DND-41 (cell line): ENCODE measurements at regions not wholly inside any gene's neighbourhood (a gene's known extent, or its start where the extent isn't known, plus 50 kb on each side); places are given as distances from the start of the nearest gene placed in this dataset.

Experiments used
- EZH2 ChIP-seq: IDR thresholded peaks from 3 replicates; pipeline ENCODE4 v1.6.1; 2012; ENCODE audit warnings: borderline replicate concordance, low read depth, mild to moderate bottlenecking, moderate library complexity, low read length, inconsistent platforms; ENCODE audit not compliant: severe bottlenecking
- TF ChIP-seq, protein P1 (sequence below): IDR thresholded peaks from 2 replicates; pipeline ENCODE4 v1.5.1; 2012; ENCODE audit warnings: borderline replicate concordance, low read length, moderate library complexity, mild to moderate bottlenecking; ENCODE audit not compliant: poor library complexity, severe bottlenecking; ENCODE audit errors: extremely low read depth

DNA sequence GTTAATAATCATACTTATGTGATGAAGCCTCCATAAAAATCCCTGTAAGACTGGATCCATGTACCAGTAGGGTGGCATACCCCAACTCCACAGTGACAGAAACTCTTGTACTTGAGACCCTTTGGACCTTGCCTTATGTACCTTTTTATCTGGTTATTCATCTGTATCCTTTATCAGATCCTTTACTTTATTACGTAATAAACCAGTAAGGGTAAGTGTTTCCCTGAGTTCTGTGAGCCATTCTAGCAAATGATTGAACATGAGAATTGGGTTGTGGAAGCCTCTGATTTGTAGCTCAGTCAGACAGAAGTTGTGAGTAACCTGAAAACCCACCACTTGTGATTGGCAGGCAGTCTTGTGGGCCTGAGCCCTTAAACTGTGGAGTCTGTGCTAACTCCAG lies 229.7 kb downstream of the FOXA2 start:
- TF ChIP-seq, protein P1, sequence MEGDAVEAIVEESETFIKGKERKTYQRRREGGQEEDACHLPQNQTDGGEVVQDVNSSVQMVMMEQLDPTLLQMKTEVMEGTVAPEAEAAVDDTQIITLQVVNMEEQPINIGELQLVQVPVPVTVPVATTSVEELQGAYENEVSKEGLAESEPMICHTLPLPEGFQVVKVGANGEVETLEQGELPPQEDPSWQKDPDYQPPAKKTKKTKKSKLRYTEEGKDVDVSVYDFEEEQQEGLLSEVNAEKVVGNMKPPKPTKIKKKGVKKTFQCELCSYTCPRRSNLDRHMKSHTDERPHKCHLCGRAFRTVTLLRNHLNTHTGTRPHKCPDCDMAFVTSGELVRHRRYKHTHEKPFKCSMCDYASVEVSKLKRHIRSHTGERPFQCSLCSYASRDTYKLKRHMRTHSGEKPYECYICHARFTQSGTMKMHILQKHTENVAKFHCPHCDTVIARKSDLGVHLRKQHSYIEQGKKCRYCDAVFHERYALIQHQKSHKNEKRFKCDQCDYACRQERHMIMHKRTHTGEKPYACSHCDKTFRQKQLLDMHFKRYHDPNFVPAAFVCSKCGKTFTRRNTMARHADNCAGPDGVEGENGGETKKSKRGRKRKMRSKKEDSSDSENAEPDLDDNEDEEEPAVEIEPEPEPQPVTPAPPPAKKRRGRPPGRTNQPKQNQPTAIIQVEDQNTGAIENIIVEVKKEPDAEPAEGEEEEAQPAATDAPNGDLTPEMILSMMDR = no peak
- TF ChIP-seq EZH2 = no peak
